GM19455 (cell line): ENCODE measurements at regions not wholly inside any gene's neighbourhood (a gene's known extent, or its start where the extent isn't known, plus 50 kb on each side); places are given as distances from the start of the nearest gene placed in this dataset.
"Not testable (repeated sequence)": the region's sequence is repeated elsewhere in the genome, so short reads cannot be mapped to it uniquely, and the experiment has no call there.

Experiments
- ATAC-seq: cut with Tn5 transposase; IDR thresholded peaks from one replicate; pipeline ENCODE4 v1.9.1; 2021; ENCODE audit not compliant: unreplicated experiment

DNA sequence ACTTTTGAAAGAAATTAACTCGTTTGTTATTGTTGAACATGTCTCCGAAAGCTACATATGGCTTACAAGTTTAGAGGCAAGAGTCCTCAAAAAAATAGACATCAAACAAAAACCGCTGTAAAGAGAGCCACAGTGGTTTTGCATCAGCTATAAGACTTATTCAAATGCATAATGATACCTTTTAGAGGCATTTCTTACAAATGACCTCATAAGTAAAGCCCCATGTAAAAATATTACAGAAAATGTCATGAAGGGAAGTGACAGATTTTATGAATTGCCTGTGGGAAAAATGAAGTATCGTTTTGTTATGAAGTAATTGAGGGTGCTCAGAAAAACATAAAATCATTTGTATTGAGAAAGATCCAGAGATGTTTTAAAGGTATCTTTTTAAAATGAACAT is 598.0 kb downstream of the NXPH1 start:
- no peak for ATAC-seq

DNA sequence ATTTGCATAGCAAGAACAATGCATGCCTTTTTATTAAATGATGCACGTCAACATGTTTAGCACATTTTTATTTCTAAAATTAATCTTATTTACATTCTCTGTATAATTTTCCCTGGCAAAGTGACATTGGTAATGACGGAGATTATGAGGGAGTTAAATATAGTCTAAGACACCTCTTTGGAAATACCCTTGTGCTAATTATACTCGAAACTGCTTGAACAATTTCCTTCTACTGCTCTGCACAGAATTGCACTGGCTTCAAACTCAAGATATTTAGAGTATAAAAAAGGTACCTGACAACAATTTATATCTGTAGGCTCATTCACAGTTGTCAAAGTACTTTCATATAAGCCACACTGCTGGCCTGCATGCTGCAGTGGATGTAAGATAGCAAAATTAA is 602.7 kb downstream of the NXPH1 start:
- ATAC-seq = no peak

DNA sequence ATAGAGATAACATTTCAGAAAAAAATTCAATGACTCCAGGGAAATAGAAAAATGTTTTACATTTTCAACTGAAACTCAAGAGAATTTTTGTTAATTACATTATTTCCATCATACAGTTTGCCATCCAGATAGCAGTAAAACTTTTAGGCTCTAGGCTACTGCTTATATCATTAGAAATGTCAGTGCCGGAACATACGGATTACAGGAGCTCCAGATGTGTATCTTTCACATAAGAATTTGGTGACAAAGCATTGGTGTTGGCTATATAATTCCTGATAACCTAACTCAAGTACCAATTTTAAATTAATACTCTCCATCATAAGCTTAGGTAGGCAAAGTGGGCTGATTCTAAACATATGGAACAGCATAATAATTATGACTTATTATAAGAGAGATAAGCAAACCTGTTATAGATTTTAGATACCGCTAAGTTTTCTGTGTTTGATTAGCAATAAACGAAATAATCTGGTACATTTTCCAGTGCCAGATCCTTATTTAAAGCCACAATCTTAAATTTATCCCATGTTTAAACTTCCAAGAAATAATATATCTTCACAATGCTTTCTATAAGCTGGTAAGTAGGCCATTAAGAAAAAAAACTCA is 637.9 kb downstream of the NXPH1 start:
- no peak for ATAC-seq

DNA sequence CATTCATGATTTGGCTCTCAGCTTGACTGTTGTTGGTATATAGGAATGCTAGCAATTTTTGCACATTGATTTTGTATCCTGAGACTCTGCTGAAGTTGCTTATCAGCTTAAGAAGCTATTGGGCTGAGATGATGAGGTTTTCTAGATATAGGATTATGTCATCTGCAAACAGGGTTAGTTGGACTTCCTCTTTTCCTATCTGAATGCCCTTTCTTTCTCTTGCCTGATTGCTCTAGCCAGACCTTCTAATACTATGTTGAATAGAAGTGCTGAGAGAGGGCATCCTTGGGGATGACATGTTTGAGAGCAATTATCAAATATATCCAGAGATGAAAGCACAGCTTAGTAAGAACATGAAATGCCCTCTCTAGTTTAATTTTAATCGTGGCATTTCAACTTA is 642.4 kb downstream of the NXPH1 start:
- not testable (repeated sequence) for ATAC-seq

DNA sequence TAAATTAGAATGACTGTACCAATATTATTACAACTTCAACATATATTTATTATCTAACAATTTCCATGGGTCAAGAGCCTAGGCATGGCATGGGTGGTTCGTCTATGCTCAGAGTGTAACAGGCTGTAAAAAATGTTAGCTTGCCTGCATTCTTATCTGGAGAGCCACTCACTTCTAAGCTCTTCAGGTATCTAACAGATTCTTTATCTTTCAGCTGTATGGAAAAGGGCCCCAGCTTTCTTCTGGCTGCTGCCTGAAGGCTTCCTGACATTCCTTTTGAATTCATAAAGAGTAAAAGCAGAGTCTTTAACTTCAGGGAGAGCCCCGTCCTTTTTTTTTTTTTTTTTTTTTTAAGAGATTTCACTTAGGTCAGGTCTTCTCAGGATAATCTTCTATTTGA is 648.8 kb downstream of the NXPH1 start:
- ATAC-seq = no peak

DNA sequence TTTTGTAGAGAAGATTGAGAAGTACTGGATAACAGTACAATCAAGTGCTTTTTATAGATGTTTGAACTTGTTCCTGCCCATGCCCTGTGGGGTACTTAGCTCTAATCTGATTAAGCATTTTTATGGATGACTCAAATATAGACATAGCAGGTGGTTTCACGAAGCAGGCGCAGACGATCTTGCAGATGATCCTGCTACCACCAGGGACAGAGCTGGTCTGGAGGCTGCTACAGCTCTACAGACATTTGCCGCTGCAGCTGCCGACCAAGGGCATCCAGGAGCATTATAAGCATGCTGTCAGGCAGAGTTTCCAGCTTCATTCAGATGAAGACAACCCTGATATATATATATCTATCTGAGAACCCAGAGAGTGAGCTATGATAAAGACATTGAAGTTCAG is 650.4 kb downstream of the NXPH1 start:
- no peak for ATAC-seq

DNA sequence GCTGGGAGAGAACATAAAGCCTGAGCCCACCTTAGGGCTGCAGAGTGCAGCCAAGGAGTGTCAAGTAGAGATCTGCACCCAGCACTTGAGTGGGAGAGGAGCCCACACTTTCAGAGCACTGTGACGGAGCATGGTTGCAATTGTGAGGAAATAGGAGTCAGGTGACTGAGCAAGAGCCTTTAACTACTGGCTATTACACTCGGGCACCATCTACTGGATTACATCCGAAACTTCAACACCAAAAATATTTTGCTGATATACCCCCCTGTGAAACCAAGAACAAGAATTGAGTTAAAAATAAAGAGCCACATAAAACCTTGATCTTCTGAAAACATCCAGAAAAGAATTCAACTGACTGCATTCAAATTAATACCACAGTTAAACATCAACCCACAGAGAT is 657.9 kb downstream of the NXPH1 start:
- ATAC-seq = no peak

DNA sequence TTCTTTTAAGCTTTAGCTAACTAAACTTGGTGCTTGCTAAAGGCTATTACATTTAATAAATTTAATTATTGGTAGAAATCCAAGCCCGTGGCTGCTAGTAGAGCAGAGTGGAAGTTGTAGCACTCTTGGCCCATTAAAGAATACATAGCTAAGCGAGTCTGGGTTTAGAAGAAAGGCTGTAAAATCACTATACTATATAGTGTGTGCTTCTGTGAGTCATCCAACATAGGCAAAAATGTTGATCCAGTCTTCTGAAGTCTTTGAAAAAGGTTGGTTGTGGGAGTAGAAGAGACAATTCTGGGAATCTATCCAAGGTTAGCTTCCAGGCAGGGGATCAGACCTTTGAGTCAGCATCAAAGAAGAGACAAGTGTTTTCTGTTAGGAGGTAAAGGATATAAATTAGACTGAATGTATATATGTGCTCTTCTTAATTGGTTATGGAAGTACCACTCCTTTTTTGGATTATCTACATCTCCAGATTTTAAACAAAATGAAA is 664.2 kb downstream of the NXPH1 start:
- no peak for ATAC-seq

DNA sequence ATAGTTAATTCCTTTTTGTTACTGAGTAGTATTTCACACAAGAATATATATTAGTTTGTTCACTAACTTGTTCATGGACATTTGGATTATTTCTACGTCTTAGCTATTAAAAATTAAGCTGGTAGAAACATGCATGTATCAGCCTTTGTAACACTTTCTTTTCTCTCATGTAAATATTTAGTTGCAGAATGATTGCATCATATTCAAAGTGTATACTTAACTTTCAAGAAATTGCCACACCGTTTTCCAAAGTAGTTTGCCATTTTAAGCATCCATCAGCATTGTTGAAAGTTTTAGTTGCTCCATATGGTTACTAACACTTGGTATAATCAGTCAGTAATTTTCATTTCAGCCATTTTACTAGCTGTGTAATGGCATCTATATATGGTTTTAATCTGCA is 666.9 kb downstream of the NXPH1 start:
- ATAC-seq = no peak

DNA sequence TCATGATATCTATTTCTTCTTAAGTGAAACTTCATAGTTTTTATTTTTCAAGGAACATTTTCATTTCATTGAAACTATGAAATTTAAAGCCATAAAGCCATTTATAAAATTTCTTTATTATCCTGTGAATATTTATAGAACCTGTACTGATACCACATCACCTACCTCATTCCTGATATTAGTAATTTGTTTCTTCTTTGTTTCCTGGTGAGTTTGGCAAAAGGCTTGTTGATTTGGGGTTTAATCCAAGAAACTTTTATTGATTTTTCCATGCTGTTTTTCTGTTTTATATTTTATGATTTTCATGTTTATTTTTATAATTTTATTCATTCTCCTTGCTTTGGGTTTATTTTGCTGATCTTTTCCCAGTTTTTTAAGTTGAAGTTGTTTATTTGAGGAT is 669.4 kb downstream of the NXPH1 start:
- no peak for ATAC-seq

DNA sequence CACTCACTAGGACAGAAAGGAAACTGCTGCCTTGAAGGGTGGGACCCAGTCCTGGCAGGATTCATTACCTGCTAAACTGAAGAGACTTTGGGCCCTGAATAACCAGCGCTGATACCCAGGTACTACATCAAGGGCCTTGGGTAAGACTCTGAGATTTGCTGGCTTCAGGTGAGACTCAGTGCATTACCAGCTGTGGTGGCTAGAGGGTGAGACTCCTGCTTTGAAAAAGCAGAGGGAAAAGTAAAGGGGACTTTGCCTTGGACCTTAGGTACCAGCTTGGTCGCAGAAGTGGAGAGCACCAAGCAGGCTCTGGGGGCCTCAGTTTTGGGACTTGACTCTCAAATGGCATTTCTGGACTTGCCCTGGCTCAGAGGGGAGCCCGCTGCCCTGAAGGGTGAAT is 673.3 kb downstream of the NXPH1 start:
- no peak for ATAC-seq

DNA sequence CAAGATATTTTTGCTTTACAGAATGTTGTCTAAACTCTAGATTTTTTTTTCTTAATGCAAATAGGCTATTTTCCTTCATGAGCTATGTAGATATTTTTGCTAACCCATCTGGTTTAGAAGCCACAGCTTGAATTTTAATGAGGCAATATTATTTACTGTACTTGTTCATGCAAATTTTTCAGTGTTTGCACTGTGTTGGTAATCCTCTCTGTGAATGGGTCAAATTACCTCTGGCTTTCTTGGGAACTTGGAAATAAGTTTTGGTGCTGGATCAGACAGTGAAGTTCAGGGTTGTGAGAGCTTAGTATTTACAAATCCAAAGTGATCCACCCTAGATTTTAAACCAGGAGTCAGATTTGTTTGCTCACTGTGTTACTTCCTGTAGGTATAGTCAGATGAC is 686.9 kb downstream of the NXPH1 start:
- no peak for ATAC-seq

DNA sequence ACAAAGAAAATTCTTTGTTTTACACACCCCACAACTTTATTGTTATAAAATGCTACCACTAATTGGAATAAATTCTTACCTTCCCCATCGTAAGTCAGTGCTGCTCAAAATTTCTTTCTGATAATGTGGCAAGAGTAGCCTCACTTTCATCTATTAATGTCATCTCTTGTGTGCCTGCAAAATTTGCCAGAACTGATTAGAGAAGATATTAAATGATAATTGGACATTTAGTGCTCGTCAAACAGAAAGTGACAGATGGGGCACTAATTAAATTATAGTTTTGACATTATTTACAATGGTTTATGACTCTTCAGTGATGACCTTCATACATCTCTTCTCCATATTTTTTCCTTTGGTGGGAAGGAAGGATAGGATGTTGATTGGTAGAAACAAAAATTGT is 690.9 kb downstream of the NXPH1 start:
- no peak for ATAC-seq

DNA sequence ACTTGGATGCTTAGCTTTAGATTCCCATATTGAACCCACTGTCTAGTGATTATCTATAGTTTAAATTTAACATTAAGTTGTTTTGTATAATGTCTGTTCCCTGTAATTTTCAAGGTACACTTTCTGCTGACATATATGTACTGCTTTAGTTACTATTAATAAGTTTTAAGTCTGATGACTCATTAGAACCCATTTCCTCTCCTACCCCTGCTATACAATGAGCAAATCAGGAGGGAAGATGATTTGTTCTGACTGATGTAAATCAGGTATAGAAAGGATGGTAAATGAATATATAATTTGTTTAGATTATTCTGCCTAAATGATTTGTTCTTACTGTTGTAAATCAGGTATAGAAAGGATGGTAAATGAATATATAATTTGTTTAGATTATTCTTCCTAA is 691.8 kb downstream of the NXPH1 start:
- no peak for ATAC-seq

DNA sequence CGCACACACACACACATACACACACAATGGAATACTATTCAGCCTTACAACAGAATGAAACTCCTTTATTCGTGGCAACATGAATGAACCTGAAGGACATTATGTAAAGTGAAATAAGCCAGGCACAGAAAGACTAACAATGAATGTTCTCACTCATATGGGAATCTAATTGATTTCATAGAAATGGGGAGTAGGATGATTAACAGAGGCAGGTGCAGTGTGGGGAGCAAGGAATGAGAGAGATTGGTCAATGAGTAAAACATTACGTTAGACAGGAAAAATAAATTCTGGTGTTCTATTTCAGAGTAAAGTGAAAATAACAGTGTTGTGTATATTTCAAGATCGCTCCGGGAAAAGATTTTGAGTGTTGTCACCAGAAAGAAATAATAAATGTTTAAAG is 694.5 kb downstream of the NXPH1 start:
- no peak for ATAC-seq

DNA sequence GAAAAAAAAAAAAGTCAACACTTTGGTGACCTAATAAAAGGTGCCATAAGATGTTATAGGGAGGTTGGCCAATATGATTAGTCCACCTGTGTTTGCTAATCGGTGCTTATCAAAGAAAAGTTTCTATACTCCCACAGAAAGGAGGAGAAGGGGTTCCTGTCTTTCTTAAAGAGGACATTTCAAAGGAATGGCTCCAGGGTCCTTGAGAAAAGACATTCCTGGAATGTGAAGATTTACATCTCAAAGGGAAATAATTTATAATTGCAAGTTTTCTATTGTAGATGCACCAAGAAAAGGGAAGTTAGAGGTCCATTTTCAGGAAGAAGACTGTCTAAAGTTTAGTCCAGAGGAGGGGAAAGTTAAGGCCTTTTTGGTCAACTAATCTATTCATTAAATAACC is 715.3 kb downstream of the NXPH1 start:
- no peak for ATAC-seq

DNA sequence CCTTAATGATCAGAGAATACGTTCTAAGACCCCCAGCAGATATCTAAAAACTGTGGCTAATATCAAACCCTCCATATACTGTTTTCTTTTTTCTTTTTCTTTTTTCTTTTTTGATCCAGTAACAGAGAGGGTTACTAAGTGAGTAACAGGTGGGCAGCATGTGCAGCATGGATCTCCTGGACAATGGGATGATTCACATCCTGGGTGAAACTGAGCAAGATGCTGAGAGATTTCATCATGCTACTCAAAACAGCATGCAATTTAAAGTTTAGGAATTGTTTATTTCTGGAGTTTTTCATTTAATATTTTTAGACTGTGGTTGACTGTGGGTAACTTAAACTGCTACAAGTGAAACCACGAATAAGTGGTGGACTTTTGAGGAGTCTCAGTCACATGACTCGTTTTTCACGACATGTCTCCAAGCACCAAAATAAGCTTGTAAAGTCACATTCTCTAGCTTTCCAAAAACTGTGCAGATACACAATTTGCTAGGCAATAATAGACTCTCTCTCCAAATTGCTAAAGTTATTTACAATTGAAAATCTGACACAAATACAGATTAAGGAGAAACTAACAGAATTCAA is 716.2 kb downstream of the NXPH1 start:
- ATAC-seq = no peak

DNA sequence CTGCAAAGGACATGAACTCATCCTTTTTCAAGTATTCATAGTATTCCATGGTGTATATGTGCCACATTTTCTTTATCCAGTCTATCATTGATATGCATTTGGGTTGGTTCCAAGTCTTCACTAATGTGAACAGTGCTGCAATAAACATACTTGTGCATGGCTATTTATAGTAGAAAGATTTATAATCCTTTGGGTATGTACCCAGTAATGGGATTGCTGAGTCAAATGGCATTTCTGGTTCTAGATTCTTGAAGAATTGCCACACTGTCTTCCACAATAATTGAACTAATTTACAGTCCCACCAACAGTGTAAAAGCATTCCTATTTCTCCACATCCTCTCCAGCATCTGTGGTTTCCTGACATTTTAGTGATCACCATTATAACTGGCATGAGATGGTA is 730.3 kb downstream of the NXPH1 start:
- ATAC-seq = not testable (repeated sequence)

DNA sequence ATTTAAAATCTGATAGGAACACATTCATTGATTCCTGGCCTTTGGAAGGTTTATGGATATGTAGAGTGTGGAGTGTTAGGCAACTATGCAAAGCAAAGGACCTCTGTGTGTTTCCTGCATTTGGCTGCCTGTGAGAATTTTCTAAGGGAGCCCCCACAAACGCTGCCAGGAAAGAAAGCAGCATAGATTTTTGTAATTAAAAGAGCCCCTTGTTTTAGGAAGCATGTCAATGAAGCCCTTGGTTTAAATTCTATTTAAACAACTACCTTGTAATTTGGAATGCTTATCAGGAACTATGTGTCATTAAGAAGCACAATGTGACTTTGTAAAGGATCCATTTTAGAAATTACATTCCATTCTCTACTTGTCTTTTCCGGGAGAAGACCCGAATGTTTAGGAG is 742.5 kb downstream of the NXPH1 start:
- no peak for ATAC-seq

DNA sequence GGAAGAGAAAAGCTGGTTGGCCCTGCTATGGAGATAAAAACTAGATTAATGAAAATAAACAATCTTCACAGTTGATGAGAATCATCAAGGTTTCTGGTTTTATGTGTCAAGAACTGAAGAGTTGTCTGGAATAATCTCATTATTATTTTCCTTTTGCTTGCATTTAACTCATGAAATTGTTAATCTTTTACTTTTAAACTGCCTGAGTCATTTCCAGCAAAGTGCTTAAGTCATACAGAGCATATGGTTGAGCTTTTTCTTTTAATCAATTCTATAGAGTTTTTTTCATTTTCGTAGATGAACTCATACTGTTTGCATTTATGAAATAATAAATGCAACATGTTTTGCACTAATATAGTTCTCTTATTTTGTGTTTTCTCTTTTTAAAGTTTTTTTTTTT is 747.9 kb downstream of the NXPH1 start:
- ATAC-seq = no peak

DNA sequence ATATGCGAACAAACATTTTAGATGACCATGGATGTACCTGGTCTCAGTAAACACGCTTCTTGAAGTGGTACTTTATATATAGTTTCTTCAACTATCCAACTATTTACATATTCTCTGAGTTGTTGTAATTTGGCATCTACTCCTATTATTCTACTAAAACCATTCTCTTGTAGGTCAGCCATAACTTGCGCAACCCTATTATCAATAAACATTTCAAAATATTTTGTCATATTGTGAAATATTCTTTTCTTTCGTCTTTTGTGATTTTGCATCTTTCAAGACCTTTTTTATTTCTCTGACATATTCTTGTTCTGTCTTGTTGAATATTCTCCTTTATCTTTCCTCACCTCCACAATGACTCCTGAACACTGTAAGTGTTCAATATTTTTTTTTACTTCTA is 753.3 kb downstream of the NXPH1 start:
- no peak for ATAC-seq

DNA sequence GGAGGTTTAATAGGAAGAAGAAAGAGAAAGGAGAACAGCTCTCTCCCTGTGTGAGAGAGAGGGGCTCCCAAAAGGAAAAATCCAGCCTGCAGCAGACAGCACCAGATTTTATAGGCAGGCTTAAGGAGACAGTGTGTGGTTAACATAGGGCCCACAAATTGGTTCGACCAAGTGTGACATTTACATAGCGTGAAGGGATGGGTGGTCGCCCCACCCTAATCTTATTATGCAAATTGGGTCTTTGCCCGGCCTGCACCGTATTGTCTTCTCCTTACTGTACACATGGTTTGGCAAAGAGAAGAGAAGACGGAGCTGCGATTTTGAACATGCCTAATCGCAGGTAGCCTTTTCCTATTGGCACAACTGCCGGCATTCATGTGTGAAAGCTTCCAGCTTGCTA is 756.3 kb downstream of the NXPH1 start:
- no peak for ATAC-seq

DNA sequence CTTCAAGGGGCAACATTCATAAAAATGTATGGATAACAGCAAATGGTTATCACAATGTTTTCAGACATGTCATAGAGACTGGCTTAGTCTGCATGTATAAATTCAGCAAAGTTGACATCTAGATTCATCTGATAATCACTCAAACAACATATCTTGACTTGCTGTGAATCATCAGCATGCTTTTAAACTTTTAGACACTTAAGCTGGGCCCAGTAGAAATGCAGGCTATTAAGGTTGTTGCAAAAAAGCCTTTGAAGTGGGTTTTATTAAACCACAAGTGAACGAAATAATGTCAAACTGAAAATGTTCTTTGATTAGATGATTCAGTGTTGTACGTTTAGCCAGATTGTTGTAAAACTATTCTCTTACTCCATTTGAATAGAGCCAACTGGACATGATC is 759.6 kb downstream of the NXPH1 start:
- ATAC-seq = no peak
